ENCODE measurements at regions not wholly inside any gene's neighbourhood (a gene's known extent, or its start where the extent isn't known, plus 50 kb on each side); places are given as distances from the start of the nearest gene placed in this dataset.
"Not testable (repeated sequence)": the region's sequence is repeated elsewhere in the genome, so short reads cannot be mapped to it uniquely, and the experiment has no call there.

DNA sequence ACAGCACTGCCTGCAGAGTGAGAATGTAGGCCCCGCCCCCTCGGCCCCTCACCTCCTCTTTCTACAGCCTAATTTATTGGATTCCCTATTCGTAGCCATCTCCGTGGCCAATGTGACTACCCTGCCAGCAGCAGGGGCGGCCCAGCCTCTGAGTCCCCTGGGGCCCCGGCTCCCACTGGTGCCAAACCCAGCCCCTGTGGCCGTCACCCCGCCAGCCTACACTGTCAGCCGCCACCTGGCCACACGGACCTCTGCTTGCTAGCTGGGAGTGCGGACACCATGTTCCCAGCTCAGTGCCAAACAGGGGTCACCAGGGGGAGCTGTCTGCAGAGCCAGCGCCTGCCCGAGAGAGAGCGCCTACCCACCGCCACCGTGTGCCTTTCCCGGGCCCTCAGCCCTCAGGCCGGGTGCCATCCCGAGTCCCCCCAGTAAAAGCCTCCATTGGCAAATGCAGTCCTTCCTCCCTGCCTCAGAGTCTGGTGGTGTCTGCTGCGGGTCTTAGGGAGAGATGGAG, 201.1 kb downstream of the CCT8L2 start:
- TF ChIP-seq, protein P1, sequence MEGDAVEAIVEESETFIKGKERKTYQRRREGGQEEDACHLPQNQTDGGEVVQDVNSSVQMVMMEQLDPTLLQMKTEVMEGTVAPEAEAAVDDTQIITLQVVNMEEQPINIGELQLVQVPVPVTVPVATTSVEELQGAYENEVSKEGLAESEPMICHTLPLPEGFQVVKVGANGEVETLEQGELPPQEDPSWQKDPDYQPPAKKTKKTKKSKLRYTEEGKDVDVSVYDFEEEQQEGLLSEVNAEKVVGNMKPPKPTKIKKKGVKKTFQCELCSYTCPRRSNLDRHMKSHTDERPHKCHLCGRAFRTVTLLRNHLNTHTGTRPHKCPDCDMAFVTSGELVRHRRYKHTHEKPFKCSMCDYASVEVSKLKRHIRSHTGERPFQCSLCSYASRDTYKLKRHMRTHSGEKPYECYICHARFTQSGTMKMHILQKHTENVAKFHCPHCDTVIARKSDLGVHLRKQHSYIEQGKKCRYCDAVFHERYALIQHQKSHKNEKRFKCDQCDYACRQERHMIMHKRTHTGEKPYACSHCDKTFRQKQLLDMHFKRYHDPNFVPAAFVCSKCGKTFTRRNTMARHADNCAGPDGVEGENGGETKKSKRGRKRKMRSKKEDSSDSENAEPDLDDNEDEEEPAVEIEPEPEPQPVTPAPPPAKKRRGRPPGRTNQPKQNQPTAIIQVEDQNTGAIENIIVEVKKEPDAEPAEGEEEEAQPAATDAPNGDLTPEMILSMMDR (IDR thresholded peaks at IDR 0.05; ENCODE audit: low read depth, low read length, poor library complexity, severe bottlenecking), result not testable (repeated sequence)
- not testable (repeated sequence) for TF ChIP-seq EZH2phosphoT487 (IDR thresholded peaks at IDR 0.05; ENCODE audit: borderline replicate concordance, low read length)
